Panc1 (cell line): ENCODE measurements at regions not wholly inside any gene's neighbourhood (a gene's known extent, or its start where the extent isn't known, plus 50 kb on each side); places are given as distances from the start of the nearest gene placed in this dataset.

ENCODE experiments used
- POLR2AphosphoS5 ChIP-seq: IDR thresholded peaks from 2 replicates; pipeline ENCODE4 v1.6.1; 2012; ENCODE audit warnings: mild to moderate bottlenecking, low read depth, low read length, moderate library complexity
- TF ChIP-seq, protein P1 (sequence below): fragments of 450-650 bp; IDR thresholded peaks from 2 replicates; pipeline ENCODE4 v1.5.1; 2017; ENCODE audit warnings: mild to moderate bottlenecking

DNA sequence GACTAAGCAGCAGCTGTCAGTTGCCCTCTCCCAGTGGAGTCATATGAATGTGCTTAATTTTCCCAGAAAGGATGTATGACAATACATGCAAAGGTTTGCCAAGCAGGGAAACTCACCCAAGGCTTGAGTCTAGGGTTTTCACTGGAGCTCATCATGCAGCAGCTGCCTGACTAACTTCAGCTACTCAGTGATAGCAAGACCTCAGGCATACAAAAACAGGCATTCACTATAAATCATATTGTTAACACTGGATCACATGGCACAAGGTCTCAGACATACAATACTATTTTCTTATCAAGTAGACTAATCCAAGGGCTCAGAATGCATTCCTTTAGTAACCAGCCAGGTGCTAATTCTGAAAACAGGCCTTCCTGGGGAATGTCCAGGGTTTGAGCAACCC is 85.0 kb upstream of the STAC start:
- no peak for TF ChIP-seq POLR2AphosphoS5
- TF ChIP-seq, protein P1, sequence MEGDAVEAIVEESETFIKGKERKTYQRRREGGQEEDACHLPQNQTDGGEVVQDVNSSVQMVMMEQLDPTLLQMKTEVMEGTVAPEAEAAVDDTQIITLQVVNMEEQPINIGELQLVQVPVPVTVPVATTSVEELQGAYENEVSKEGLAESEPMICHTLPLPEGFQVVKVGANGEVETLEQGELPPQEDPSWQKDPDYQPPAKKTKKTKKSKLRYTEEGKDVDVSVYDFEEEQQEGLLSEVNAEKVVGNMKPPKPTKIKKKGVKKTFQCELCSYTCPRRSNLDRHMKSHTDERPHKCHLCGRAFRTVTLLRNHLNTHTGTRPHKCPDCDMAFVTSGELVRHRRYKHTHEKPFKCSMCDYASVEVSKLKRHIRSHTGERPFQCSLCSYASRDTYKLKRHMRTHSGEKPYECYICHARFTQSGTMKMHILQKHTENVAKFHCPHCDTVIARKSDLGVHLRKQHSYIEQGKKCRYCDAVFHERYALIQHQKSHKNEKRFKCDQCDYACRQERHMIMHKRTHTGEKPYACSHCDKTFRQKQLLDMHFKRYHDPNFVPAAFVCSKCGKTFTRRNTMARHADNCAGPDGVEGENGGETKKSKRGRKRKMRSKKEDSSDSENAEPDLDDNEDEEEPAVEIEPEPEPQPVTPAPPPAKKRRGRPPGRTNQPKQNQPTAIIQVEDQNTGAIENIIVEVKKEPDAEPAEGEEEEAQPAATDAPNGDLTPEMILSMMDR, result no peak
